Upper lobe of left lung (tissue), 6 donors: ENCODE measurements at regions not wholly inside any gene's neighbourhood (a gene's known extent, or its start where the extent isn't known, plus 50 kb on each side); places are given as distances from the start of the nearest gene placed in this dataset.

Experiments used
- ATAC-seq, 2 donors: fragments of 200-7000 bp; cut with Tn5 transposase; one replicate each; pipeline ENCODE4 v1.9.1; 2022; ENCODE audit warnings: mild to moderate bottlenecking in 2 of 2, moderate library complexity in 2 of 2; ENCODE audit not compliant: low FRiP score in 2 of 2
- DNase-seq, 2 donors: peaks; one replicate each; pipeline ENCODE4 v3.0.0-alpha.2; 2019 to 2020
- H3K27ac ChIP-seq, 4 donors: fragments of 200-600 bp; sonication (generic); one replicate each; pipeline ENCODE4 v1.5.1; 2016 to 2019
- H3K27me3 ChIP-seq, 4 donors: fragments of 200-600 bp; sonication (generic); one replicate each; pipeline ENCODE4 v1.5.1; 2017 to 2019
- H3K36me3 ChIP-seq, 4 donors: fragments of 200-600 bp; sonication (generic); one replicate each; pipeline ENCODE4 v1.5.1; 2016 to 2019
- H3K4me1 ChIP-seq, 4 donors: fragments of 200-600 bp; sonication (generic); one replicate each; pipeline ENCODE4 v1.5.1; 2018 to 2019
- H3K4me3 ChIP-seq, 4 donors: fragments of 200-600 bp; sonication (generic); one replicate each; pipeline ENCODE4 v1.5.1; 2017 to 2019; ENCODE audit warnings: mild to moderate bottlenecking in 2 of 4, moderate library complexity in 1 of 4
- H3K9me3 ChIP-seq, 4 donors: fragments of 200-600 bp; sonication (generic); one replicate each; pipeline ENCODE4 v1.5.1; 2018 to 2019
- EP300 ChIP-seq, 4 donors: sonication (generic); formaldehyde crosslinking; IDR thresholded peaks; one replicate each; pipeline ENCODE4 v1.5.1; 2017; ENCODE audit warnings: antibody characterized with exemption in 4 of 4, control low read depth in 2 of 4
- POLR2A ChIP-seq, 4 donors: fragments of 450-650 bp; IDR thresholded peaks; one replicate each; pipeline ENCODE4 v1.5.1; 2016 to 2017; ENCODE audit warnings: antibody characterized with exemption in 4 of 4, mild to moderate bottlenecking in 2 of 4
- POLR2AphosphoS5 ChIP-seq, 2 donors: sonication (generic); formaldehyde crosslinking; IDR thresholded peaks; one replicate each; pipeline ENCODE4 v1.5.1; 2017; ENCODE audit warnings: antibody characterized with exemption in 2 of 2
- WGBS, 2 donors: methylation state at CpG; one replicate each; pipeline ENCODE4 v1.1.5; 2017 to 2018; 5-methylcytosine and 5-hydroxymethylcytosine counted together
- TF ChIP-seq, protein P1 (sequence below), 6 experiments: fragments of 450-650 bp in 4 of 6; fragments of 200-600 bp in 2 of 6; sonication (generic) in 2 of 6; IDR thresholded peaks; one replicate each; pipeline ENCODE4 v1.5.1; 2016 to 2019; ENCODE audit warnings: antibody characterized with exemption in 6 of 6
- donor health status: DM: no; HTN: no; CAD: no; lungs with moderate emphysema.
- donor health status: DM: no; HTN: yes; CAD: no; lungs with severe emphysema.

- Histone ChIP-seq H3K9me3 (no peaks in the 10 kb centered on the region), H3K27me3 (no peaks in the 10 kb centered on the region), H3K27ac (no peak overlapping the region), H3K36me3 (no peaks in the 10 kb centered on the region), H3K4me3 (no peak overlapping the region), H3K4me1 (no peaks in the 10 kb centered on the region)
- TF ChIP-seq, protein P1, sequence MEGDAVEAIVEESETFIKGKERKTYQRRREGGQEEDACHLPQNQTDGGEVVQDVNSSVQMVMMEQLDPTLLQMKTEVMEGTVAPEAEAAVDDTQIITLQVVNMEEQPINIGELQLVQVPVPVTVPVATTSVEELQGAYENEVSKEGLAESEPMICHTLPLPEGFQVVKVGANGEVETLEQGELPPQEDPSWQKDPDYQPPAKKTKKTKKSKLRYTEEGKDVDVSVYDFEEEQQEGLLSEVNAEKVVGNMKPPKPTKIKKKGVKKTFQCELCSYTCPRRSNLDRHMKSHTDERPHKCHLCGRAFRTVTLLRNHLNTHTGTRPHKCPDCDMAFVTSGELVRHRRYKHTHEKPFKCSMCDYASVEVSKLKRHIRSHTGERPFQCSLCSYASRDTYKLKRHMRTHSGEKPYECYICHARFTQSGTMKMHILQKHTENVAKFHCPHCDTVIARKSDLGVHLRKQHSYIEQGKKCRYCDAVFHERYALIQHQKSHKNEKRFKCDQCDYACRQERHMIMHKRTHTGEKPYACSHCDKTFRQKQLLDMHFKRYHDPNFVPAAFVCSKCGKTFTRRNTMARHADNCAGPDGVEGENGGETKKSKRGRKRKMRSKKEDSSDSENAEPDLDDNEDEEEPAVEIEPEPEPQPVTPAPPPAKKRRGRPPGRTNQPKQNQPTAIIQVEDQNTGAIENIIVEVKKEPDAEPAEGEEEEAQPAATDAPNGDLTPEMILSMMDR (IDR thresholded peaks at IDR 0.05), result no peak
- TF ChIP-seq POLR2A (IDR thresholded peaks at IDR 0.05), result no peak
- no peak for TF ChIP-seq EP300 (IDR thresholded peaks at IDR 0.05)
- no peak for TF ChIP-seq POLR2AphosphoS5 (IDR thresholded peaks at IDR 0.05)
- DNase-seq (no peak), ATAC-seq (no peak)
- 35 to 38% methylated on average over 2 to 3 of the region's 3 CpGs for WGBS, 2 donors
Measured at GRCh38 chrX:39248330-39248729, 447.1 kb downstream of the MID1IP1 start.

- no peak overlapping the region for H3K27ac ChIP-seq
- H3K4me3 ChIP-seq, result no peak overlapping the region
- H3K36me3 ChIP-seq, result no peaks in the 10 kb centered on the region
- H3K4me1 ChIP-seq, result no peaks in the 10 kb centered on the region
- TF ChIP-seq EP300 (IDR thresholded peaks at IDR 0.05) (no peak), POLR2AphosphoS5 (IDR thresholded peaks at IDR 0.05) (no peak), POLR2A (IDR thresholded peaks at IDR 0.05) (no peak)
- TF ChIP-seq, protein P1 (IDR thresholded peaks at IDR 0.05), result no peak
- DNase-seq (no peak), ATAC-seq (no peak)
- no peaks in the 10 kb centered on the region for H3K9me3 ChIP-seq
- no peaks in the 10 kb centered on the region for H3K27me3 ChIP-seq
Measured at GRCh38 chrX:39249999-39250398, 448.7 kb downstream of the MID1IP1 start.

DNA sequence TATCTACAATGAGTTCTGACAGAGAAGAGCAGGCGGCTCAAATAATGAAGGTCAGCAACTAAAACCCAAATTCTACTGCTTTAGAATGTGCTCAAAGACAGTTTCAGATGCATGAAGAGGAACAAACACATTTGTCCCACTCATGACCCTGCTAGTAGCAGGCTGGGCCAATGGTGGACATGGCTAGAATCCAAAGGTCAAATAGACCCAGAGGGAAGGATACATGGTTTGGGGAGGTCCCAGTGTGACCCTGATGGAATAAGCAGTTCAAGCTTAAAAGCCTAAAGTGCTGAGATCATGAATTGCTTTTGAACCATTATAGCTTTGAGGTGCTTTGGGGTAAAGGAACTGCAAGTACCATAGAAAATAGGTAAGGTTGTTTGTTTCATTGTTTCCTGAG, 450.7 kb downstream of the MID1IP1 start:
- H3K4me3 ChIP-seq, result no peak overlapping the region
- ATAC-seq, result no peak
- no peaks in the 10 kb centered on the region for H3K4me1 ChIP-seq
- H3K27ac ChIP-seq, result no peak overlapping the region
- no peaks in the 10 kb centered on the region for H3K27me3 ChIP-seq
- H3K9me3 ChIP-seq, result no peaks in the 10 kb centered on the region
- TF ChIP-seq, protein P1 (IDR thresholded peaks at IDR 0.05), result no peak
- TF ChIP-seq POLR2A (IDR thresholded peaks at IDR 0.05), result no peak
- TF ChIP-seq POLR2AphosphoS5 (IDR thresholded peaks at IDR 0.05), result no peak
- TF ChIP-seq EP300 (IDR thresholded peaks at IDR 0.05), result no peak
- H3K36me3 ChIP-seq, result no peaks in the 10 kb centered on the region
- 66 to 92% methylated on average over 1 of the region's 1 CpG for WGBS, 2 donors
- no peak for DNase-seq

DNA sequence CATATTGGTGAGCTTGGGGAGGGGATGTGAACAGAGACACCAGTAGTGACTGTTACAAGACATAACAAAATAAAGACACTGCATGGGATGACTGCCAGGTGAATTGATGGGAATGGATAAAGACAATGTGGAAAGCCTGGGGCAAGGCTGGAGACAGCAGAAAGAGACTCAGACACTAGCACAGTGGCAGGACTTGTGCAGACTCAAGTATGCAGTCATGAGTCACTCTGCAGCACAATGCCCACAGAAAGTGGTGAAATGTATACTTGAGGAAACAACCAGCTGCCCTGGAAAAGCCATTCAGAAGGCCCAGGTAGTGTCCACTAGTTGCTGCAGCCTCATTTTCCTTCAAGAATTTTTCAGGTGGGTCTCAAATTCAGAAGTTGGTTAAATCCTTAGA, 452.3 kb downstream of the MID1IP1 start:
- DNase-seq, result no peak
- TF ChIP-seq EP300 (IDR thresholded peaks at IDR 0.05) (no peak), POLR2AphosphoS5 (IDR thresholded peaks at IDR 0.05) (no peak), POLR2A (IDR thresholded peaks at IDR 0.05) (no peak)
- TF ChIP-seq, protein P1 (IDR thresholded peaks at IDR 0.05), result no peak
- no peak for ATAC-seq
- no peak overlapping the region for H3K4me3 ChIP-seq
- no peaks in the 10 kb centered on the region for H3K27me3 ChIP-seq
- no peaks in the 10 kb centered on the region for H3K36me3 ChIP-seq
- H3K9me3 ChIP-seq, result no peaks in the 10 kb centered on the region
- no peaks in the 10 kb centered on the region for H3K4me1 ChIP-seq
- no peak overlapping the region for H3K27ac ChIP-seq

GRCh38 chrX:39258331-39258730, 457.1 kb downstream of the MID1IP1 start:
- TF ChIP-seq POLR2AphosphoS5 (IDR thresholded peaks at IDR 0.05) (no peak), EP300 (IDR thresholded peaks at IDR 0.05) (no peak), POLR2A (IDR thresholded peaks at IDR 0.05) (no peak)
- TF ChIP-seq, protein P1 (IDR thresholded peaks at IDR 0.05), result no peak
- no peak for ATAC-seq
- WGBS, 2 donors, result 100% methylated on average over 1 of the region's 1 CpG
- H3K27me3 ChIP-seq, result no peaks in the 10 kb centered on the region
- H3K4me1 ChIP-seq, result no peaks in the 10 kb centered on the region
- no peak overlapping the region for H3K27ac ChIP-seq
- no peaks in the 10 kb centered on the region for H3K36me3 ChIP-seq
- no peak overlapping the region for H3K4me3 ChIP-seq
- DNase-seq, result no peak
- H3K9me3 ChIP-seq, result no peaks in the 10 kb centered on the region
